Astrocyte of the spinal cord (primary cell): ENCODE measurements at regions not wholly inside any gene's neighbourhood (a gene's known extent, or its start where the extent isn't known, plus 50 kb on each side); places are given as distances from the start of the nearest gene placed in this dataset.

Experiments used
- DNase-seq: peaks from one replicate; pipeline ENCODE4 v3.0.0; 2011; ENCODE audit warnings: low read depth, low spot score
- H3K4me3 ChIP-seq: 2 replicates; pipeline ENCODE4 v1.5.1; 2011; ENCODE audit warnings: low read depth, mild to moderate bottlenecking, low read length, moderate library complexity
- in situ Hi-C: cut with HindIII; loops from 2 replicates; pipeline ENCODE4 v1.10.0; 2017; ENCODE audit warnings: low sequenced_read_pairs
- TF ChIP-seq, protein P1 (sequence below): IDR thresholded peaks from 2 replicates; pipeline ENCODE4 v1.5.1; 2012; ENCODE audit warnings: low read depth, mild to moderate bottlenecking, low read length, inconsistent platforms

DNA sequence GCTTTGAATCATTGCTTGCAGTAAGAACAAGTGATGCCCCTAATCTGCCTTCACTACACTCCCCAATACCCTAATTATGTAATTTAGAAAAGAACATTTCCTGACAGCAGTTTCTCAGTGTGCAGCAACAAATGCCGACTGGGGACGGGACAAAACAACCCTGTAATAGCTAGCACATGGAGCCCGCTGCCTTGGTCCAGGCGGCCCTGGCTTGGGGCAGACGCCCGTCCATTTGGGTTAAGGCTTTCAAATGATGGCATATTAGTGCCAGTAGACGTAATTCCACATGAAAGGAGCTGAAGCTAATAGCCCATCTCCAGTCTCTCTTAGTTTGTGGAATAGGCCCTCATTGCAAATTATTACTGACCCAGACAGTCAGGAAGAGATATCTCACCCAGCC lies 150.6 kb upstream of the PITX1 start:
- no peak overlapping the region for H3K4me3 ChIP-seq
- TF ChIP-seq, protein P1, sequence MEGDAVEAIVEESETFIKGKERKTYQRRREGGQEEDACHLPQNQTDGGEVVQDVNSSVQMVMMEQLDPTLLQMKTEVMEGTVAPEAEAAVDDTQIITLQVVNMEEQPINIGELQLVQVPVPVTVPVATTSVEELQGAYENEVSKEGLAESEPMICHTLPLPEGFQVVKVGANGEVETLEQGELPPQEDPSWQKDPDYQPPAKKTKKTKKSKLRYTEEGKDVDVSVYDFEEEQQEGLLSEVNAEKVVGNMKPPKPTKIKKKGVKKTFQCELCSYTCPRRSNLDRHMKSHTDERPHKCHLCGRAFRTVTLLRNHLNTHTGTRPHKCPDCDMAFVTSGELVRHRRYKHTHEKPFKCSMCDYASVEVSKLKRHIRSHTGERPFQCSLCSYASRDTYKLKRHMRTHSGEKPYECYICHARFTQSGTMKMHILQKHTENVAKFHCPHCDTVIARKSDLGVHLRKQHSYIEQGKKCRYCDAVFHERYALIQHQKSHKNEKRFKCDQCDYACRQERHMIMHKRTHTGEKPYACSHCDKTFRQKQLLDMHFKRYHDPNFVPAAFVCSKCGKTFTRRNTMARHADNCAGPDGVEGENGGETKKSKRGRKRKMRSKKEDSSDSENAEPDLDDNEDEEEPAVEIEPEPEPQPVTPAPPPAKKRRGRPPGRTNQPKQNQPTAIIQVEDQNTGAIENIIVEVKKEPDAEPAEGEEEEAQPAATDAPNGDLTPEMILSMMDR: no peak
- in situ Hi-C loops: no loop called here
- no peak for DNase-seq

DNA sequence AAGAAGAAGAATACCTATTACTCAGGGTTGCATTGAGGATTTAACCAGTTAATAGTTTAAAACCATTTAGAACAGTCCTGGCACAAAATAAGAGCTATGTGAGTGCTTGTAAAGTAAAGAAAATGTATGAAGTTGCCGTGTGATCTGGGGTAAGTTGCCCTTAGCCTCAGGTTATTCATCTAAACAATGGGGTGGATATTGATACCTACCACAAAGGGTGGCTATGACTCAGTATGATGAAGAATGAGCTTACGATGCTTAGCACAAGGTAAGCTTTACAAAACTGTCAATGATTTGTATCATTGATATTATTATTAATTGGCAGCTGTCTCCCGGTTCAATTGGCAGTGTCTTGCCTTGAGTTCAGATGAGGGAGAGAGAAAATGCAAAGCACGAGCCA lies 149.4 kb upstream of the PITX1 start:
- no peak overlapping the region for H3K4me3 ChIP-seq
- no peak for DNase-seq
- TF ChIP-seq, protein P1: no peak
- in situ Hi-C loops: no loop called here

DNA sequence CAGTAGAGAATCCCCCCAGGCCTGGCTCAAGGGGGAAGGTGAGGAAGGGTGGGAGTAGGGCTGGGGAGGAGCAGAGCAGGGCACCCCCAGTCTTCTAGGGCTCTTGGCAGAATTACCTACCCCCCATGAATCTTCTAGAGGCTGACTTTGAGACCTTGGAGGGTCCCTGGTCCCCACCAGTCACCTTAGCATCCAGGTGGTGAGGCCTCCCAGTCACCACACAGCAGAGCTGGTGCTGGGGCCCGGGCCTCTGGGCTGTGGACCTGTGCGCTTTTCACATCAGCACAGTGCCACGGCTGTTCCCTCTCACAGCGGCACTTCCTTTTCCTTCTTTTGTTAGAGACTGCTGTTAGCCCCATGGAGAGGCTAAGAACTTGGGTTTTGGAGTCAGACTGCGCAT lies 148.6 kb upstream of the PITX1 start:
- no peak for DNase-seq
- in situ Hi-C loops: no loop called here
- no peak overlapping the region for H3K4me3 ChIP-seq
- TF ChIP-seq, protein P1: no peak

DNA sequence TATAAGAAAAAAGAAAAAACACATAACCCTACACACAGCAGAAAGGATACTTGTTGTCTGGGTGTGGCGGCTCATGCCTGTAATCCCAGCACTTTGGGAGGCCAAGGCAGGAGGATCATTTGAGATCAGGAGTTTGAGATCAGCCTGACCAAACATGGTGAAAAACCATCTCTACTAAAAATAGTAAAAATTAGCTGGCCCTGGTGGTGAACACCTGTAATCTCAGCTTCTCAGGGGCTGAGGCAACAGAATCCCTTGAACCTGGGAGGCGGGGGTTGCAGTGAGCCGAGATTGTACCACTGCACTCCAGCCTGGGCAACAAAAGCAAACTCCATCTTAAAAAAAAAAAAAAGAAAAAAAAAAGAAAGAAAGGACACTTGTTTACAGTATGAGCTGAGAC lies 147.6 kb upstream of the PITX1 start:
- no peak for DNase-seq
- no peak overlapping the region for H3K4me3 ChIP-seq
- TF ChIP-seq, protein P1: no peak
- in situ Hi-C loops: no loop called here

DNA sequence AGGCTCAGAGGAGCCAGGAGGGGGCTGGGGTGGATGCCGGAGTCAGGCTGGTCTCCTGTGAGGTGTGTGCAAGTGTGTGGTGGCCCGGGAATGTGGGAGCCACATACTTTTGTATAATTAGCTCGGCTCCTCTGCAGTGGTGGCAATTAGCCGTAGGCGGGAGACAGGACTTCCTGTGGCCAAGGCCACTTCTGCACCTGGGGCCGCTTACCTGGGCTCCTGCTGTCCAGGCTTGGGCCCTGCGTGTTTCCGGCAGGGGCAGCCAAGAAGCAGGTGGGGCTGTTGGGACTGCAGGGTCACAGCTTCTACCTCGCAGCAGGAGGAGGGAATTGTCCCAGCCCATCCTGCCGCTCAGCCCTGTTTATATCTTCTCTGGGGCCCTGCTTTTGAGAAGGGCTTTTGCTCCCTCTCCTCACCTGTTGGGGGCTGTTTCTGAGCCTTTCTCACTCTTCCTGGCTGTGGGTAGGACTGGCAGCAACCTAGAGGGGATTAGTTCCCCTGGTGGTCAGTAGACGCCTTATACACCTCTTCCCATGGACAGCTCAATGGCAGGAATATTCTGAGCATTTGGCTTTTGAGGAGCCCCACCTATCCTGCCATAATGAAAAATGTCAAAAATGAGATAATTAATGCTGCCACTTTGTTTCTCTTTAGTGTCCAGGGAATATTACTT lies 145.4 kb upstream of the PITX1 start:
- in situ Hi-C loops: no loop called here
- TF ChIP-seq, protein P1: peak; percentile 4
- no peak for DNase-seq
- no peak overlapping the region for H3K4me3 ChIP-seq

DNA sequence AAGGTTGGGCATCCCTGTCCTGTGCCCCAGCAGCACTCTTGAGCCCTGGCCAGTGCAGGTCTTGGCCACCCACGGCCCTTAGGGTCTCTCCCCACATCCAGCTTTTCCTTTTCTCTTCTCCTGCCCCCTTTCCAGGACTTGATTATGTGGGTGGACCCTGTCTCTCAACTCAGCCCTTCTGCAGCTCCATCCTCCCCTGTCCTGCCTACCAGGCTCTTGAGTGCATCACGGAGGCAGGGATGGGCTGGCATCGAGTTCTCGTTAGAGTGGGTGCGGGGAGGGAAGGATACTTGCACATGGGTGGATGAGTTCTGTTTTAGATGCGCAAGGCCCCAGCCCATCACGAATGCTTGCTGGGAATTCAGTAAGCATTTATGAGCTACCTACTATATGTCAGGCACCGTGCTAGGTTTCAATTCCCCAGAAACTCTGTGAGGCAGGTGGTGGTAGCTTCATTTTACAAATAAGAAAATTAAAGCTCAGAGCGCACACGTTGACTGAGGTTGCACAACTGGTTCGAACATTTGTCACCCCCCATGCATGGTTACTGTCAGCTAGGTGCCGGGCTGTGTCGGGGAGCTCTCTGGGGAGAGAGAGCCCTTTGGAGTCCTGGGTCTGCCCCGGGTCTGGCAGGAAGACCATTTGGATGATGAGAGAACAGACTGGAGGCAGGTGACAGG lies 144.6 kb upstream of the PITX1 start:
- in situ Hi-C loops: no loop called here
- H3K4me3 ChIP-seq: no peak overlapping the region
- TF ChIP-seq, protein P1: no peak
- no peak for DNase-seq
